HL-60 (cell line): ENCODE measurements at regions not wholly inside any gene's neighbourhood (a gene's known extent, or its start where the extent isn't known, plus 50 kb on each side); places are given as distances from the start of the nearest gene placed in this dataset.

Experiments
- DNase-seq, 2 experiments: peaks; one replicate each; pipeline ENCODE4 v3.0.0-alpha.2; 2010 to 2020; ENCODE audit warnings: low read depth in 1 of 2, low spot score in 1 of 2
- H3K27ac ChIP-seq: fragments of 250-450 bp; sonication (Bioruptor Pico); replicated peaks from 2 replicates; pipeline ENCODE4 v1.5.1; 2020; ENCODE audit warnings: mild to moderate bottlenecking, moderate library complexity
- H3K27me3 ChIP-seq: fragments of 250-450 bp; sonication (Bioruptor Pico); 2 replicates; pipeline ENCODE4 v1.5.1; 2021; ENCODE audit warnings: mild to moderate bottlenecking, moderate library complexity; ENCODE audit not compliant: insufficient read depth, poor library complexity, severe bottlenecking
- H3K4me3 ChIP-seq: replicated peaks from 2 replicates; pipeline ENCODE4 v1.5.1; 2011; ENCODE audit warnings: mild to moderate bottlenecking, control low read depth, low read length; ENCODE audit not compliant: insufficient read depth
- GABPA ChIP-seq: IDR thresholded peaks from 2 replicates; pipeline ENCODE4 v1.6.1; 2012; ENCODE audit warnings: low read depth
- POLR2AphosphoS5 ChIP-seq: IDR thresholded peaks from 2 replicates; pipeline ENCODE4 v1.6.1; 2012; ENCODE audit warnings: low read depth
- SPI1 ChIP-seq: IDR thresholded peaks from 2 replicates; pipeline ENCODE4 v1.6.1; 2012; ENCODE audit warnings: low read depth, mild to moderate bottlenecking, borderline replicate concordance
- TF ChIP-seq, protein P1 (sequence below): IDR thresholded peaks from 2 replicates; pipeline ENCODE4 v1.6.1; 2012; ENCODE audit warnings: low read depth; ENCODE audit not compliant: insufficient replicate concordance
- TF ChIP-seq, protein P2 (sequence below): IDR thresholded peaks from one replicate; pipeline ENCODE4 v1.5.1; 2011; ENCODE audit warnings: low read length, control low read depth, inconsistent platforms; ENCODE audit not compliant: insufficient read depth

DNA sequence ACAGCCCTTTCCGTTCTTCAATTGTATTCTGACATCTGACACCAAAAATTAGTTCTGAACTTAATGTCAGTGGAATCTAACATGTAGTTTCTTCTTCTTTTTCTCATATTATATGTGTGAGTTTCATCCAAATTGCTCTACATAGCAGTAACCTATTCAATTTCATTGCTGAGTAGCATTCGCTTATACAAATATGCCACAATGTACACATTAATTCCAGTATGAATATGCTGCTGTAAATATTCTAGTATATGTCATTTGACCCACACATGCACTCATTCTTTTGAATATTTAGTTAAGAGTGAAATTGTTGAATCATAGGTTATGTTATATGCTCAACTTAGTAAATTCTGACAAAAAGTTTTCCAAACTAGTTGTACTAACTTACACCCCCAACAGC is 550.9 kb downstream of the CHSY3 start:
- Histone ChIP-seq H3K27ac (no peak overlapping the region), H3K27me3 (no peaks in the 10 kb centered on the region), H3K4me3 (no peak overlapping the region)
- DNase-seq: no peak
- TF ChIP-seq SPI1 (no peak), POLR2AphosphoS5 (no peak), GABPA (no peak)
- TF ChIP-seq, protein P1, sequence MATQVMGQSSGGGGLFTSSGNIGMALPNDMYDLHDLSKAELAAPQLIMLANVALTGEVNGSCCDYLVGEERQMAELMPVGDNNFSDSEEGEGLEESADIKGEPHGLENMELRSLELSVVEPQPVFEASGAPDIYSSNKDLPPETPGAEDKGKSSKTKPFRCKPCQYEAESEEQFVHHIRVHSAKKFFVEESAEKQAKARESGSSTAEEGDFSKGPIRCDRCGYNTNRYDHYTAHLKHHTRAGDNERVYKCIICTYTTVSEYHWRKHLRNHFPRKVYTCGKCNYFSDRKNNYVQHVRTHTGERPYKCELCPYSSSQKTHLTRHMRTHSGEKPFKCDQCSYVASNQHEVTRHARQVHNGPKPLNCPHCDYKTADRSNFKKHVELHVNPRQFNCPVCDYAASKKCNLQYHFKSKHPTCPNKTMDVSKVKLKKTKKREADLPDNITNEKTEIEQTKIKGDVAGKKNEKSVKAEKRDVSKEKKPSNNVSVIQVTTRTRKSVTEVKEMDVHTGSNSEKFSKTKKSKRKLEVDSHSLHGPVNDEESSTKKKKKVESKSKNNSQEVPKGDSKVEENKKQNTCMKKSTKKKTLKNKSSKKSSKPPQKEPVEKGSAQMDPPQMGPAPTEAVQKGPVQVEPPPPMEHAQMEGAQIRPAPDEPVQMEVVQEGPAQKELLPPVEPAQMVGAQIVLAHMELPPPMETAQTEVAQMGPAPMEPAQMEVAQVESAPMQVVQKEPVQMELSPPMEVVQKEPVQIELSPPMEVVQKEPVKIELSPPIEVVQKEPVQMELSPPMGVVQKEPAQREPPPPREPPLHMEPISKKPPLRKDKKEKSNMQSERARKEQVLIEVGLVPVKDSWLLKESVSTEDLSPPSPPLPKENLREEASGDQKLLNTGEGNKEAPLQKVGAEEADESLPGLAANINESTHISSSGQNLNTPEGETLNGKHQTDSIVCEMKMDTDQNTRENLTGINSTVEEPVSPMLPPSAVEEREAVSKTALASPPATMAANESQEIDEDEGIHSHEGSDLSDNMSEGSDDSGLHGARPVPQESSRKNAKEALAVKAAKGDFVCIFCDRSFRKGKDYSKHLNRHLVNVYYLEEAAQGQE: no peak
- TF ChIP-seq, protein P2, sequence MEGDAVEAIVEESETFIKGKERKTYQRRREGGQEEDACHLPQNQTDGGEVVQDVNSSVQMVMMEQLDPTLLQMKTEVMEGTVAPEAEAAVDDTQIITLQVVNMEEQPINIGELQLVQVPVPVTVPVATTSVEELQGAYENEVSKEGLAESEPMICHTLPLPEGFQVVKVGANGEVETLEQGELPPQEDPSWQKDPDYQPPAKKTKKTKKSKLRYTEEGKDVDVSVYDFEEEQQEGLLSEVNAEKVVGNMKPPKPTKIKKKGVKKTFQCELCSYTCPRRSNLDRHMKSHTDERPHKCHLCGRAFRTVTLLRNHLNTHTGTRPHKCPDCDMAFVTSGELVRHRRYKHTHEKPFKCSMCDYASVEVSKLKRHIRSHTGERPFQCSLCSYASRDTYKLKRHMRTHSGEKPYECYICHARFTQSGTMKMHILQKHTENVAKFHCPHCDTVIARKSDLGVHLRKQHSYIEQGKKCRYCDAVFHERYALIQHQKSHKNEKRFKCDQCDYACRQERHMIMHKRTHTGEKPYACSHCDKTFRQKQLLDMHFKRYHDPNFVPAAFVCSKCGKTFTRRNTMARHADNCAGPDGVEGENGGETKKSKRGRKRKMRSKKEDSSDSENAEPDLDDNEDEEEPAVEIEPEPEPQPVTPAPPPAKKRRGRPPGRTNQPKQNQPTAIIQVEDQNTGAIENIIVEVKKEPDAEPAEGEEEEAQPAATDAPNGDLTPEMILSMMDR: no peak

DNA sequence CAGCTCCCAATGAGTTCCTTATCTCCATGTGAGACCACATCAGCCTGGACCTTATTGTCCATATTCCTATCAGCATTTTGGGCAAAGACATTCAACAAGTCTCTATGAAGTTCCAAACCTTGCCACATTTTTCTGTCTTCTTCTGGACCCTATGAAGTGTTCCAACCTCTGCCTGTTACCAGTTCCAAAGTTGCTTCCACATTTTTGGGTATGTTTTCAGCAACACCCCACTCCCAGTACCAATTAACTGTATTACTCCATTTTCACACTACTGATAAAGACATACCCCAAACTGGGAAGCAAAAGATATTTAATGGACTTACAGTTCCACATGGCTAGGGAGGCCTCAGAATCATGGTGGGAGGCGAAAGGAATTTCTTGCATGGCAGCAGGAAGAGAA is 548.5 kb downstream of the CHSY3 start:
- TF ChIP-seq SPI1: no peak
- no peak for TF ChIP-seq POLR2AphosphoS5
- TF ChIP-seq, protein P2: no peak
- TF ChIP-seq GABPA: no peak
- TF ChIP-seq, protein P1: no peak
- DNase-seq: no peak
- Histone ChIP-seq H3K27me3 (no peaks in the 10 kb centered on the region), H3K27ac (no peak overlapping the region), H3K4me3 (no peak overlapping the region)

DNA sequence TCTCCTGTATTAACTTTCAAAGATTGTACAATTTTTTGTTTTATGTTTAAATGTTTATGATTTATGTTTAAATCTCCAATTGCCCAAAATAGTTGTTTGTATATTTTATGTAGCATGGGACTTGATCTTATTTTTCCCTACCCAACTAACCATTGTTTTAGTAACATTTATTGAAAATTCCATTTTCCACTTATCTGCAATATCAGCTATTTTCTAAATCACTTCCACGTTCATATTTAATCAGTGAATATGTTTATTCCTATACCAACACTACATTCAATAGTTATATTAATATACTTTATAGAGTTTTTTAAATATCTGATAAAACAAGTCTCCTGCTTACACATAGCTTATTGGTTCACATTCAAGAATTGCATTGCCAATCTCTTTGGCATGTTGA is 532.2 kb downstream of the CHSY3 start:
- TF ChIP-seq, protein P1: no peak
- Histone ChIP-seq H3K27ac (no peak overlapping the region), H3K4me3 (no peak overlapping the region), H3K27me3 (no peaks in the 10 kb centered on the region)
- DNase-seq: no peak
